Jurkat, Clone E6-1 (cell line): ENCODE measurements at regions not wholly inside any gene's neighbourhood (a gene's known extent, or its start where the extent isn't known, plus 50 kb on each side); places are given as distances from the start of the nearest gene placed in this dataset.

ENCODE experiments used
- DNase-seq: peaks from one replicate; pipeline ENCODE4 v3.0.0-alpha.2; 2011; ENCODE audit warnings: low read depth, low spot score
- H3K4me3 ChIP-seq: 2 replicates; pipeline ENCODE4 v1.5.1; 2011; ENCODE audit warnings: mild to moderate bottlenecking, low read length, control low read depth, moderate library complexity

DNA sequence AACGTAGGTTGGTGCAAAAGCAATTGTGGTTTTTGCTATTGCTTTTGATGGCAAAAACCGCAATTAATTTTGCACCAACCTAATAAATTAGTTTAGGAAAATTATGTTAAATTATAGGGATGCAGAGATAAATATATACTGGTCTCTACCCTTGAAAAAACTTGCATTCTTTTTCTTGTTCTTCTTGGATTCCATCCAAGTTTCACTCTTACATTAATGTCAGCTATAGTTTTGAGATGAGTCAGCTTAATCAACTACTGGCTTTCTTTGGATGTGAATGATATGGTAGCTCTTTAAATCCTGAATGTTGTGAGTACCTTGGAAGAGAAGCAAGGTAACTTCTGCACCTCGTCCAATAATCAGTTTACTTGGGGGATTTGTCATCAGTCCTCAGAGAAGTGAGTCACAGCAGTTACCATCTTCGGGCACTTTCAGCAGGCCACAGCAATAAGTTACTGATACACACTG is 549.0 kb upstream of the ZNF608 start:
- no peak overlapping the region for H3K4me3 ChIP-seq
- DNase-seq, result no peak

DNA sequence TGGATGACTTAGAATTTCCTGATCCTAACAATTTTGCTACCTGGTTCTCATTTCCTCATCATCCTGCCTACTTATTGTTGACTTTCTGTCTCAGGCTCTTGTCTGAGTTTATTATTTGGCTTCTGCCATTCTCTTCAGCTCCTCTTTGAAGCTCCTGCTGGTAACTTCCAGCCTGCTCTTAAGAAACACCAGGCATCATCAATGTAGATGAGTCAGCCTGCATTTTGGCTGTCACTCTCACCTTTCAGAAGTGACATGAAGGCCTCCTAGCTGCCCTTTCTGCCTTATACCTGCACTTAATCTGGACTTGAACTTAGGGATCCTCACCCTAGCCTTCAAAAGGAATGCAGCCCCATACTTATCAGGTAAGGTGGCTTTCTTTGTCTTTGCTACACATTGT is 551.8 kb upstream of the ZNF608 start:
- H3K4me3 ChIP-seq, result no peak overlapping the region
- no peak for DNase-seq

DNA sequence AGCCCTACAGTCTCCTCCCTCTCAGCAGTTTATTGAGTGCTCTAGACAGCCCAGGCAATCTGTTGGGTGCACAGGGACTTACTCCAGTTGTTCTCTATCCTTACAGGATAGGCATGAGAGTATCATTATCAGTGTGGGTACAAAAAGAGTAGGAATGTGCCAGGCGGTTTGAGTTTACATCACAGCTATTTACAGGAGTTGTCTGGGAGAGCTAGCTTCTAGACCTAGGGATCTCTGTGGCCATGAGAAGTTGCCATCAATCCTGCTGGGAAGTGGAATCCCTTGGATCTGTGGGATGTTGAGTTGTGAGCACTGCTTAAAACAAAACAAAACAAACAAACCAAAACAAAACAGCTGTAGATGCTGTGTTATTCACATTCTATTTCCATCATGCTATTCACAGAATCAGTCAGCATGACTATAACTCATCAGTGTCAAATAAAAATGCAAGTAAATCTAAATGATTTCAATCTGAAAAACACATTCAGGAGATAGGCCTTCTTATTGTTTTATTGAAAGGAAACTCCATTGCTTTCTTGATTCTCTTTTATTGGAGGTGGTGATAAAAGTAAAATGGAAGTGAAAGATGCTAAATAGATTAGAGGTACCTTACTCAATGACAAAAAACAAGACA is 552.4 kb upstream of the ZNF608 start:
- DNase-seq, result no peak
- no peak overlapping the region for H3K4me3 ChIP-seq

DNA sequence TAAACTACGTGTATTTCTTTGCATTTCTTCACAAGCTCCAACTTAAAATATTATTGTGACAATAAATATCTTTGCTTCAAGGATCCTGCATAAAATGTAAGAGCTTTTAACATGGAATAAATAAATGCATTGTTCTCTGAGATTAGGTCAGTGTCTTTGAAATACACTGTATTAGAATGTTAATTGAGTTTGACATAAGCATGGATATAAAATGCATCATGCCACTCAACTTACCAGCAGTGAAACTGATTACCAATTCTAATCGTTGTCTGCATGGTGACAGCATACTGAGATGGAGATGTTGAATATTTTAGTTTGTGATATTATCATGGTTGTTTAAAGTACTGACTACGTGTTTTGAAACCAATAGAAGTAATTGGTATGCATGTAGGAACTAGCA is 555.3 kb upstream of the ZNF608 start:
- H3K4me3 ChIP-seq, result no peak overlapping the region
- DNase-seq, result no peak

DNA sequence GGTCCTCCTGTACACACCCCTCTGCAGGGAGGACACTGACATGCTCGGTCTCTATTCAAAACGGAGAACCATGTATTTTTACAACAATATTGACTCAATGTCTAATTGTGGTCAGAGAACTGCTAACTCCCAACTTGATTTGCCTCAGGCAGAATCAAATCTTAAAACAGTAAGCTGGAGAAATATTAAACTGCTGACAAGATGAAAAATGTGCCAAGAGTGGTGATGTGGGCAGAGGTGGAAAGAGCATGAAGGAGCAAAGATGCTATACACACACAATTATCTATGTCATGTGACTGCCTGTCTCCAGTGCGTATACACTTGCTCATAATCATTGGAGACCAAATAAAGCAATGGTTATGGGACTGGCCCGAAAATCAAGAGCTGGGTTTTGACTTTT is 556.1 kb upstream of the ZNF608 start:
- no peak overlapping the region for H3K4me3 ChIP-seq
- DNase-seq, result no peak

DNA sequence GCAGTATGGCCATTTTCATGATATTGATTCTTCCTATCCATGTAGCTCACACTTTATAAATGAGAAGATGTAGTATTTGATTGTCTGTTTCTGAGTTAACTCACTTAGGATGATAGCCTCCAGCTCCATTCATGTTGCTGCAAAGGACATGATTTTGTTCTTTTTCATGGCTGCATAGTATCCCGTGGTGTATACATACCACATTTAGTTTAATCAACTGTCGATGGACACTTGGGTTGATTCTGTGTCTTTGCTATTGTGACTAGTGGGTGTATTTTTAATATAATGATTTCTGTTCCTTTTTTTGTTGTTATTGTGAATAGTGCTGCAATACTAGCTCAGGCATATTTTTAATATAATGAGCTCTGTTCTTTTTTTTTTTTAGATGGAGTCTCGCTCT is 560.3 kb upstream of the ZNF608 start:
- no peak overlapping the region for H3K4me3 ChIP-seq
- no peak for DNase-seq

DNA sequence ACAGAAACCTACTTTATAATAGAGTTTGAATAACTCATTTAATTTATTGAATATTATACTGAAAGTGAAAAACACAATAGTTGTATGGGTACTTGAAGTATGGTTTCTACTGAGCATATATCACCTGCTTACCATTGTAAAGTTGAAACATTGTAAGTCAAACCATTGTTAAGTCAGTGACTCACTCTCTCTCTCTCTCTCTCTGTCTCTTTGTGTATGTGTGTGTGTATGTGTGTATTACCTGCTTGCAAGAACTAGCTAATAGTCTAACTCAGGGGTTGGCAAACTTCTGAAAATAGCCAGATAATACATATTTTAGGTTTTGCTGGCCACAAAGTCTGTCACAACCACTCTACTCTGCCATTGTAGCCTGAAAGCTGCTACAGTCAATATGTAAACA is 564.3 kb upstream of the ZNF608 start:
- no peak overlapping the region for H3K4me3 ChIP-seq
- no peak for DNase-seq

DNA sequence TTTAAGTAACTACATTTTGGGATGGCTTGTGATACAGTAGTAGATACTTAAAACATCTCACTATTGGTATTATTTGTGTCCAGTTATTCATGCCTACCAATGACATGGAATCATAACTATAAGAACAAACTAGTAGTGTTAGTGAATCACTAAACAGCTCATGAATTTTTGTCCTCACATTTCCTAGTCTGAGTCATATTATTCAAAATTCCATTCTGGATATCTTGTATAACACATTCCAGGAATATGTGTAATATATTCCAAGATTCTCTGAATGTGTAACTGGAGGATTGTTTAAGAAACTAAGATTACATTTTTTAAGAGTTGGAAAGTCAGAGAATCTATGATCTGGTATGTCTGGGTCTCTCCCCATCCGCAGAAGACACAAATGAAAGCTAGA is 565.3 kb upstream of the ZNF608 start:
- no peak overlapping the region for H3K4me3 ChIP-seq
- no peak for DNase-seq

DNA sequence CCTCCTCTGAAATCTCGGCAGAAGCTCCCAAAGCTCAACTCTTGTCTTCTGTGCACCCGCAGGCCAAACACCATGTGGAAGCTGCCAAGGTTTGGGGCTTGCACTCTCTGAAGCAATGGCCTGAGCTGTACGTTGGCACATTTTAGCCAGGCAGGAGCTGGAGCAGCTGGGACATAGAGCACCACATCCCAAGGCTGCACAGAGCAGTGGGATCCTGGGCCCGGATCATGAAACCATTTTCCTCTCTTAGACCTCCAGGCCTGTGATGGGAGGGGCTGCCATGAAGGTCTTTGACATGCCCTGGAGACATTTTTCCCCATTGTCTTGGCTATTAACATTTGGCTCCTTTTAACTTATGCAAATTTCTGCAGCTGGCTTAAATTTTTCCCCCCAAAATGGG is 567.1 kb upstream of the ZNF608 start:
- H3K4me3 ChIP-seq, result no peak overlapping the region
- no peak for DNase-seq

DNA sequence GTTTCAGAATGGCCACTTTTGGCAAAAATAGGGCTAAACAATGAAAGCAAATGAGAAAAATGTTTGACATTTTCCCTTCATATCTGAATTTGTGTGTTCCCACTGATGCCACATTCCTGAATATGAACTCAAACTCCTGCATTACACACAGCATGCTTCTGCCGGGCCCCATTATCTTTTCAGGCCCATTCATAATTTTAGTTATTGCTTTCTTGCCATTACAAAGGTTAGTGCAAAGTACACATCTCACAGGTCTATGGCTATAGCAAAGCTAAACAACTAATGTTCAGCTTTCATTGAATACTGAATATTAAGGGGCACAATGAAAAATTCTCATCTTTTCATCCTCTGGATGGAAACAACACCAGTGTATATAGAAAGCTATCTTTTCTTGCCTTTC is 568.9 kb upstream of the ZNF608 start:
- no peak for DNase-seq
- no peak overlapping the region for H3K4me3 ChIP-seq

DNA sequence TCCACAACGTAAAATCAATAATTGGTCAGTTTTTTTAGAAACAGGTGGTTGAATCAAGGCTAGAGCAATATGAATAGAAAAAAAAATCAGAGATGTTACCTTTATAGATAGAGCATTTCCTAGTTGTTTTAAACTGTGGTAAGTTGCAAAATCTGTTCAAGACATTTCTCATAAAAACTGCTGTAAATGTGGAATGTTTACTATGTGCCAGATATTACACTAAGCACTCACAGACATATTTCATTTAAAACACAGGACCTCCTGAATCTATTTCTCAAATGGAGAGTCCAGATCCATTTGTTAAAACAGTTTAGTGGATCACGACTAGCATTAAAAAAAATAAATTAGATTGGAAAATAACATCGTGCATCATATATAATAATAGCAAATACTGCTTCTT is 570.0 kb upstream of the ZNF608 start:
- no peak for DNase-seq

DNA sequence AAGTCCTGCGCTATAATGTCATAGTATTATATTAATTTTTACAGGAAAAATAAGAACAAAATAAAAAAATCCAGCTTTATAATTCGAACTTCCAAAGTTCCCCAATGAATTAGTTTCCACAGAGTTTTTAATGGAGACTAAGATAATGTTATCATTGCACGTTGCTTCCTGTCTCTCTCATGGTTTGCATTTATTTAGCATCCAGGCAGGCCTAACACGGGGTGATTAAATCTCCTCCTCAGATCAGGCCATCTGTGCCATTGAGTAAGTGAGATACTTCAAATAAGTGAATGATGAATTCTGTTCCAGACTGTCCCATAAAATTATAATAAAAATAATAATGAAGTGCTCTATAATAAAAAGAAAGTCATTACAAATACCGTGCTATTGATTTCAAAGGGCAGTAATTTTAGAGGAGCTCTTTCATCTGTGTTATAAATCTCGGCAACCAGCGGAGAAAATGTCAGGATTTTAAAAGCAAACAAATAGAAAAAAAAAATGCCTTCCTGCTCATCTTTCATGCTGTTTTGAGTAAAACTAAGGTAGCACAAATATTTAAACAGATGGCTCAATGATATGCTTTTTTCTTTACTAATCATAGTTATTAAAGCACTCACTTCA is 570.6 kb upstream of the ZNF608 start:
- no peak overlapping the region for H3K4me3 ChIP-seq
- DNase-seq, result no peak

More for the DNA sequence above, 570.0 kb upstream of the ZNF608 start:
- H3K4me3 ChIP-seq, result no peak overlapping the region

DNA sequence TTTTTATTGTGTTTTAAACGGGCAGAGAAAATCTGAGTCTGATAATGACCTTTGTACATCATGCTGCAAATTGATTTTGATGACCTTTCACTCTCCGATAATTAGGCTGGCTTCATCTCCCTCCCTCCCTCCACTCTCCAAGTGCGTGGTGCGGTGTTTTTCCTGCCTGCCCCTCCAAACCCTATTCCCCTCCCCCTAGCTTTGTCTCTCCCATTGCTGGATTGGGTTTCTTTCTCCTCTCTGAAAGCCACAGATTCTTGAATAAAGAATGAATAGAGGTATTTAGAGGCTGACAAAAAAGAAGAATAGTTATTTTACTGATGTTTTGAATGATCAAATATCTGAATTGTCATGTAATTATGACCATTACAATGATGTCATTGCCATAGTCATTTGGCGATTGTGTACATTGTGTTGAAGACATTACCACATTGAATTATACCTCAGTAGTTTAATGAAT is 571.1 kb upstream of the ZNF608 start:
- DNase-seq, result no peak
- no peak overlapping the region for H3K4me3 ChIP-seq

DNA sequence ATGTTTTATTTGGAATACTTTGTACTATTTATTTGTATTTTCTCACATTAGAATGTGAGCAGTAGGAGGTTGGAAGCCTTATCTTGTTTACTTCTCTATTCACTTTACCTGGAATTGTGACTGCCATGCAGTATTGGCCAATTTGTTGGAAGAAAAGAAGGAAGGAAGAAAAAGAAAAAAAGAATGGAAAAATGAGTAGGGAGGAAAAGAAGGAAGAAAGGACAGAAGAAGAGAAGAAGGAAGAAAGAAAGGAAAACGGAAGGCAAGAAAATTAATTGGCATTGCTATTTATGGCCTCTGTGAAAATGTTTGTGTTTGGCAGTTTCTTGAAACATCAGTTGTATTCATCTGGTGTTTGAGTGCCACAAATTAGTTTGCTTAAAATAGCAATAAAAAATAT is 575.2 kb upstream of the ZNF608 start:
- DNase-seq, result no peak
- H3K4me3 ChIP-seq, result no peak overlapping the region

DNA sequence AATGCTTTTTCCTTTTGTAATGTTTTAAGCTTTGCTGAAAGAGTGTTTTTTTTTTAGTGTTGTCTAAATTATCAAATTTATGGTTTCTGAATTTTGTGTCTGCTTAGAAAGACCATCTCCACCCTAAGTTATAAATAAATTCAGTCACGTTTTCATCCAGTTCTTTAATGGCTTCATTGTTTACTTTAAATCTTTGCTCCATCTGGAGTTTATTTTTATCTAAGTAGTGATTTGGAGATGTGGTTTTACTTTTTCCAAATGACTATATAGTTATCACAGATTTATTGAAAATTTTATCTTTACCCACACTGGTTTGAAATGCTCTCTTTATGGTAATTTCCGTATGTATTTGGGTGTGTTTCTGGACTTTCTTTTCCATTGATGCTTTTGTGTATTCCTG is 577.2 kb upstream of the ZNF608 start:
- DNase-seq, result no peak
- no peak overlapping the region for H3K4me3 ChIP-seq

DNA sequence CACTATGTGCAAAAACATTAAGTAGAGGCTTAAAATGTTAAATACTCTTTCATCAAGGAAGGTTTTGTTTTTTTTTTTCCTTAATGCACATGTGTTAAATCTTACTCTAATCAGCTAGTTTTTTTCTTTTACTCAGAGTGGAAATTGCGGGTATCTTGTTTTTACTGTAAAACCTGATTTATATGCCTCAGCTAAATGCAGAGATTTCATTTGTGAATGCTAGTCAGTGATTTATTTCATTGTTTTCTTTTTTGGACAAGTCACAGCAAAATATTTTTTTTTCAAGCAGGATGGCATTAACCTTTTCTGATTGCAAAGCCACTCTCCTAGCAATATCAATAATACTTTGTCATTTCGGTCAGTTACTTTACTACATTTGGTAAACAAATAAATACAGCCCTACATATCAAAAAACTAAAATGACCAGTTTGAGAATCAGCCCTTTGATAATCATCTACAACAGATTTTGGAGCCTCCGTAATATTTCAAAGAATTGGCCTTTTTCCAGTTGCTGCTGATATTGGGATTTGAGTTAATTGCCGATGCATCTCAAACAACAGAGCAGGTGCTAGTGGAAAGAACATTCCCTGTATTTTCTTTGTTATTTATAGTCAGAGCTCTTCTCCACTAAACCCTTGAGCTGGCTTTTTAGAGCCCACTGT is 579.2 kb upstream of the ZNF608 start:
- H3K4me3 ChIP-seq, result no peak overlapping the region

DNA sequence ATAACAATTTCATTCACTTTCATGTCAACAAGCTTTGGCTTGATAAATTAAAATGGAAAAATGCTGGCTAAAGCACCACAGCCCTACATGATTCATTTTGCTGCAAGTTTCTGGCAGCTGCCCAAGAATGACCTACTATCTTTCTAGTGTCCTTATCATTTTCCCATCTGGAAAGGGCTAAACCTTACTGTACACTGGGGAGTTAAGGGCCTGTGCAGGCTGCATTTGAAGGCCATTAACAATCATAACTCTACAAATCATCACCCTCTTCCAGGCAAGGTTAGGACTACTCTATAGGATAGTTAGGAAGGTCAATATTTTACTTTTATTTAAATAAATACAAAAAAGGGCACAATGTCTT is 579.7 kb upstream of the ZNF608 start:
- no peak for DNase-seq
- H3K4me3 ChIP-seq, result no peak overlapping the region

More for the DNA sequence above, 579.2 kb upstream of the ZNF608 start:
- DNase-seq, result no peak

DNA sequence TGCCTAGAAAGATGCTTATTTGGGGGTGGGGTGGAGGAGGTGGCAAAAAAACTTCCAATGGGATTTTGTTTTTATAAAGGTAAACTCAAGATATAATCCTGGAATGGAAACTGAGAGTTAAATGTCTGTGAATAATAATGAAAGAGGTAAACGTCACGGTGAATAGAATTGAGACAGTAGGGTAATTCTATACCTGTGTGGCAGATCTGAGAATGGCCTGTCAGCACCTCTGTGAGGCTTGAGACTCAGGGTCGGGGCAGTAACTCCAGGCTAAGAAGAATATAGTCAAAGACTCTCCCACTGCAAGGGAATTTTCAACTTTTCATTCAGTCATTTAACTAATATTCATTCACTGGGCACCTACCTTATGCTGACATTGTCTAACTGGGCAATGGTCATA is 581.2 kb upstream of the ZNF608 start:
- DNase-seq, result no peak
- H3K4me3 ChIP-seq, result no peak overlapping the region

DNA sequence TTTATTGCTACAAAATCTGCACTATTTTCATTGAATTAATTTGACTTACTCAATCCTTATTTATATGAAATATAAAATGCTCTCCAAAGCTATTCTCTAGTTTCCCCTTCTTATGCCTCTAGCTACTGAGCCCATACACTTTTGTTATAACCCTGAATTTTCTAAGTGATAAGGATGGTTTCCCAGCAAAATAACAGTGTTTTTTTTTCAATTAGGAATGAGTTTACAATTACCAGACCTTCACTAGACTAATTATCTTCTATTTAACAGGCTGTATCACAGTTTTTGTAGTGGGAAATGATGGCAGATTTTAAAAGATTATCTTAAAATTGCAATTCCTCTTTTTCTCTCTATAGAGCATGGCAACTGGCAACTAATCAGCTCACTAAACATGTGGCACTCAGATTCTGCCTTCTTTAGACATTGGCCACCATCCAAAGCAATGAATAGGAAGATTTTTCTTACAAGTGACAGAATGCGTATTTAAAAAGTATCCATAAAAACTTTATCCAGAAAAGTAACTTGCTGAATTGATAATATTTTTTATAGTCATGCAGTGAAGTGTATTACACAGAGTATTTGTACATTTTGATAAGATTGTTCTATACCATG is 585.7 kb upstream of the ZNF608 start:
- H3K4me3 ChIP-seq, result no peak overlapping the region
- no peak for DNase-seq

DNA sequence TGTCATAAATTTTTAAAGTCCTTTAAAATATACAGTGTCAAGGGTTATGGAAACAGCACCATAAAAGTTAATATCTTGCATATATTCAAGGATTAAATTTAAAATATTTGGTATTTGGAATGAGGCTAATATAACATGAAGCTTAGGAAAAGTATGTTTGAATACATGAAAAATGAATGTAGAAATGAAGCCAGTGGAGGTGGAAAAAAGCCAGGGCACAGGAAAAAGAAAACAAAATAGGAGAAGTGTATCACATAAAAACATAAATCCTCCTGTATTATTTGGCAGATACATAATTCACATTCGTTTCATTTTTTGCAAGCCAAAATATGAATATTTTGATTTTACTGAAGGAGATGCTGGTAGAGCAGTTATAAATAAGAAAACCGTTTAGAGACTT is 587.0 kb upstream of the ZNF608 start:
- no peak for DNase-seq
- H3K4me3 ChIP-seq, result no peak overlapping the region
